Epithelial cell of esophagus (primary cell): ENCODE measurements at regions not wholly inside any gene's neighbourhood (a gene's known extent, or its start where the extent isn't known, plus 50 kb on each side); places are given as distances from the start of the nearest gene placed in this dataset.

Source experiments
- DNase-seq: peaks from one replicate; pipeline ENCODE4 v3.0.0; 2010; ENCODE audit warnings: low read depth
- H3K4me3 ChIP-seq: 2 replicates; pipeline ENCODE4 v1.5.1; 2011; ENCODE audit warnings: mild to moderate bottlenecking, low read length, control low read depth
- TF ChIP-seq, protein P1 (sequence below): IDR thresholded peaks from 2 replicates; pipeline ENCODE4 v1.5.1; 2011; ENCODE audit warnings: low read depth, mild to moderate bottlenecking, low read length, control low read depth, inconsistent platforms; ENCODE audit not compliant: insufficient read depth; ENCODE audit errors: missing control alignments

DNA sequence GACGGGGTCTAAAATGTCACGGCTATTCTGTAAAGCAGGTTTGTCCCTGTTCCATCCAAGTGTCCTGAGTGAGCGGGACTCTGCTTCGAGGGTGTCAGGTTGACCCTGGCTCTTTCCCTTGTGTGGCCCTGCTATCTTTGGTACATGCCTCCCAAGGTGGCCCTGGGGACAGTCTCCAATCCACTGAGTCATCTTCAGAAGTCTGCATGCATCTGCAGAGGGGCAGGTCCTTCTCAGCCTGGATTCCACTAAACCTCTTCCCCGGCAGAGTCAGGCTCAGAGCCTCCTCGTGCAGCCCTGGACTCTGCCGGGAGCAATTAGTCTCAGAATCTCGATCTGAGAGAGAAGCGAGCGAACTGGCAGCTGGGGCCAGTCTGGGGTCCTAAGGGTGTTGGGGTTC, 50.1 kb upstream of the KCNJ15 start:
- no peak overlapping the region for H3K4me3 ChIP-seq
- TF ChIP-seq, protein P1, sequence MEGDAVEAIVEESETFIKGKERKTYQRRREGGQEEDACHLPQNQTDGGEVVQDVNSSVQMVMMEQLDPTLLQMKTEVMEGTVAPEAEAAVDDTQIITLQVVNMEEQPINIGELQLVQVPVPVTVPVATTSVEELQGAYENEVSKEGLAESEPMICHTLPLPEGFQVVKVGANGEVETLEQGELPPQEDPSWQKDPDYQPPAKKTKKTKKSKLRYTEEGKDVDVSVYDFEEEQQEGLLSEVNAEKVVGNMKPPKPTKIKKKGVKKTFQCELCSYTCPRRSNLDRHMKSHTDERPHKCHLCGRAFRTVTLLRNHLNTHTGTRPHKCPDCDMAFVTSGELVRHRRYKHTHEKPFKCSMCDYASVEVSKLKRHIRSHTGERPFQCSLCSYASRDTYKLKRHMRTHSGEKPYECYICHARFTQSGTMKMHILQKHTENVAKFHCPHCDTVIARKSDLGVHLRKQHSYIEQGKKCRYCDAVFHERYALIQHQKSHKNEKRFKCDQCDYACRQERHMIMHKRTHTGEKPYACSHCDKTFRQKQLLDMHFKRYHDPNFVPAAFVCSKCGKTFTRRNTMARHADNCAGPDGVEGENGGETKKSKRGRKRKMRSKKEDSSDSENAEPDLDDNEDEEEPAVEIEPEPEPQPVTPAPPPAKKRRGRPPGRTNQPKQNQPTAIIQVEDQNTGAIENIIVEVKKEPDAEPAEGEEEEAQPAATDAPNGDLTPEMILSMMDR = no peak

More for the DNA sequence above, 50.1 kb upstream of the KCNJ15 start:
- no peak for DNase-seq
